IMR-90 (cell line): ENCODE measurements at regions not wholly inside any gene's neighbourhood (a gene's known extent, or its start where the extent isn't known, plus 50 kb on each side); places are given as distances from the start of the nearest gene placed in this dataset.

Source experiments
- MXI1 ChIP-seq: IDR thresholded peaks from 2 replicates; pipeline ENCODE4 v1.6.1; 2012; ENCODE audit warnings: low read depth, mild to moderate bottlenecking, low read length, moderate library complexity, borderline replicate concordance
- SMC3 ChIP-seq: fragments of 150-350 bp; IDR thresholded peaks from 2 replicates; pipeline ENCODE4 v1.6.1; 2016; ENCODE audit warnings: low read depth, mild to moderate bottlenecking, antibody characterized with exemption, low read length, moderate library complexity

DNA sequence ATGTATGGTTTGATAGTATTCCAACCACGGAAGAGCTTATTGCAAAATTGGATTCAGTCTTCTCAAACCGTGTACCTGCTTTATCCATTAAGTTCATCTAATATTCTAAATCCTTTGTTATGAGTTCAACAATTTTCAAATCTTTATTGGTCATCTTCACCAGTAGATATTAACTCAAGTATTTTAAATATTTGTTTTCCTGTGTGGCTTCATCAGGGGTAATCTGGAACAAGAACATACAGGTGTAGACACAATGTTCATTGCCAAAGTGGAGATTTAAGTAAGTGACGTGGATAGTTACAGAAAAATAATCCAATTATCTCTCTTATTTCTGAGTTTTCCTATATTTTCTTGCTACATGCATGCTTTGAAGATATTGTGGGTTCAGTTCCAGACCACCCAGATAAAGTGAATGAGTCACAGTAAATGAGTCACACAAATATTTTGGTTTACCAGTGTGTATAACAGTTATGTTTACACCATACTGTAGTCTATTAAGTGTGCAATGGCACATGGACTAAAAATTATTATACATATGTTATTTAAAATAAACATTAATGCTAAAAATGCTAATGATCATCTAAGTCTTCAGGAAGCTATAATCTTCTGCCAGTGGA is 429.0 kb upstream of the POT1 start:
- TF ChIP-seq MXI1 (no peak), SMC3 (no peak)
